ENCODE measurements at regions not wholly inside any gene's neighbourhood (a gene's known extent, or its start where the extent isn't known, plus 50 kb on each side); places are given as distances from the start of the nearest gene placed in this dataset.

DNA sequence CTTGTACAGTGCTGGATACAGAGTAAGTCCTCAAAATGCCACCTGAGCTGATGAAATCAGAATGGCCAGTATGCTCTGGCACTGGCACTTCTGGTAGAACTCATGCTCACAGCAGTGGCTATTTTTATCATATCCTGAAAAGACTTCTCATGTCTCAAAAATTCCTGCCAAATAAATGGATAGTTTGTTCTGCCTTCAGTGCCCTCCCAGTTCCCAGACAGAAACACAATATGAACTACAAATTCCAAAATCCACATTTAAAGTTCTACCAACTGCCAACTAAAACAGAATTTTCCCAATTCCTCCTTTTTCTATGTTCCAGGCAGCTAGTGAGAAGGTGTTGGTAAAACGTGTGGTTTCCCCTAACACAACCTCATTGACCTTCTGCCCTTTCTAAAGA is 51.4 kb upstream of the RGS1 start:
- TF ChIP-seq, protein P1, sequence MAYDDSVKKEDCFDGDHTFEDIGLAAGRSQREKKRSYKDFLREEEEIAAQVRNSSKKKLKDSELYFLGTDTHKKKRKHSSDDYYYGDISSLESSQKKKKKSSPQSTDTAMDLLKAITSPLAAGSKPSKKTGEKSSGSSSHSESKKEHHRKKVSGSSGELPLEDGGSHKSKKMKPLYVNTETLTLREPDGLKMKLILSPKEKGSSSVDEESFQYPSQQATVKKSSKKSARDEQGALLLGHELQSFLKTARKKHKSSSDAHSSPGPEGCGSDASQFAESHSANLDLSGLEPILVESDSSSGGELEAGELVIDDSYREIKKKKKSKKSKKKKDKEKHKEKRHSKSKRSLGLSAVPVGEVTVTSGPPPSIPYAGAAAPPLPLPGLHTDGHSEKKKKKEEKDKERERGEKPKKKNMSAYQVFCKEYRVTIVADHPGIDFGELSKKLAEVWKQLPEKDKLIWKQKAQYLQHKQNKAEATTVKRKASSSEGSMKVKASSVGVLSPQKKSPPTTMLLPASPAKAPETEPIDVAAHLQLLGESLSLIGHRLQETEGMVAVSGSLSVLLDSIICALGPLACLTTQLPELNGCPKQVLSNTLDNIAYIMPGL (CRISPR knock-in tag; IDR thresholded peaks at IDR 0.05; ENCODE audit: borderline replicate concordance): no peak
- TF ChIP-seq, protein P2, sequence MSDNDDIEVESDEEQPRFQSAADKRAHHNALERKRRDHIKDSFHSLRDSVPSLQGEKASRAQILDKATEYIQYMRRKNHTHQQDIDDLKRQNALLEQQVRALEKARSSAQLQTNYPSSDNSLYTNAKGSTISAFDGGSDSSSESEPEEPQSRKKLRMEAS (IDR thresholded peaks at IDR 0.05): no peak
- TF ChIP-seq FOSB (CRISPR knock-in tag; IDR thresholded peaks at IDR 0.05): no peak
- TF ChIP-seq KDM1A (IDR thresholded peaks at IDR 0.05; ENCODE audit: low read depth): no peak
- no peak for TF ChIP-seq ZNF302 (CRISPR knock-in tag; IDR thresholded peaks at IDR 0.05)
- TF ChIP-seq, protein P3, sequence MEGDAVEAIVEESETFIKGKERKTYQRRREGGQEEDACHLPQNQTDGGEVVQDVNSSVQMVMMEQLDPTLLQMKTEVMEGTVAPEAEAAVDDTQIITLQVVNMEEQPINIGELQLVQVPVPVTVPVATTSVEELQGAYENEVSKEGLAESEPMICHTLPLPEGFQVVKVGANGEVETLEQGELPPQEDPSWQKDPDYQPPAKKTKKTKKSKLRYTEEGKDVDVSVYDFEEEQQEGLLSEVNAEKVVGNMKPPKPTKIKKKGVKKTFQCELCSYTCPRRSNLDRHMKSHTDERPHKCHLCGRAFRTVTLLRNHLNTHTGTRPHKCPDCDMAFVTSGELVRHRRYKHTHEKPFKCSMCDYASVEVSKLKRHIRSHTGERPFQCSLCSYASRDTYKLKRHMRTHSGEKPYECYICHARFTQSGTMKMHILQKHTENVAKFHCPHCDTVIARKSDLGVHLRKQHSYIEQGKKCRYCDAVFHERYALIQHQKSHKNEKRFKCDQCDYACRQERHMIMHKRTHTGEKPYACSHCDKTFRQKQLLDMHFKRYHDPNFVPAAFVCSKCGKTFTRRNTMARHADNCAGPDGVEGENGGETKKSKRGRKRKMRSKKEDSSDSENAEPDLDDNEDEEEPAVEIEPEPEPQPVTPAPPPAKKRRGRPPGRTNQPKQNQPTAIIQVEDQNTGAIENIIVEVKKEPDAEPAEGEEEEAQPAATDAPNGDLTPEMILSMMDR (IDR thresholded peaks at IDR 0.05): no peak

Measured in A549 (cell line).